ENCODE measurements at regions not wholly inside any gene's neighbourhood (a gene's known extent, or its start where the extent isn't known, plus 50 kb on each side); places are given as distances from the start of the nearest gene placed in this dataset.
A peak's percentile ranks its signal among the peaks of the same experiment; 100 is the strongest.
"Not testable (repeated sequence)": the region's sequence is repeated elsewhere in the genome, so short reads cannot be mapped to it uniquely, and the experiment has no call there.

- DNase-seq, result no peak
Measured at GRCh38 chr3:25844891-25845290, 55.0 kb downstream of the OXSM start.

GRCh38 chr3:25846282-25846681, 56.4 kb downstream of the OXSM start:
- no peak for DNase-seq

- no peak for DNase-seq
Measured at GRCh38 chr3:25849091-25849490, 59.2 kb downstream of the OXSM start.

- no peak for DNase-seq
Measured at GRCh38 chr3:25849641-25850385, 59.9 kb downstream of the OXSM start.

- not testable (repeated sequence) for DNase-seq
Measured at GRCh38 chr3:25851693-25852259, 61.9 kb downstream of the OXSM start.

- DNase-seq, result no peak
Measured at GRCh38 chr3:25854214-25854613, 64.3 kb downstream of the OXSM start.

GRCh38 chr3:25854635-25855034, 64.7 kb downstream of the OXSM start:
- DNase-seq, result no peak

GRCh38 chr3:25855266-25855784, 65.4 kb downstream of the OXSM start:
- no peak for DNase-seq

- DNase-seq, result peak in 1 of 2 experiments; percentile 35
Measured at GRCh38 chr3:25856902-25857518, 67.1 kb downstream of the OXSM start.

- DNase-seq, result no peak
Measured at GRCh38 chr3:25861566-25861965, 71.7 kb downstream of the OXSM start.

- peak in 1 of 2 experiments; percentile 38 for DNase-seq
Measured at GRCh38 chr3:25863011-25863415, 73.1 kb downstream of the OXSM start.

- DNase-seq, result peak in 1 of 2 experiments; percentile 17
Measured at GRCh38 chr3:25863416-25863959, 73.6 kb downstream of the OXSM start.

- no peak for DNase-seq
Measured at GRCh38 chr3:25870452-25870851, 80.6 kb downstream of the OXSM start.

- DNase-seq, result no peak
Measured at GRCh38 chr3:25872200-25872877, 82.4 kb downstream of the OXSM start.

- no peak for DNase-seq
Measured at GRCh38 chr3:25883492-25883891, 93.6 kb downstream of the OXSM start.

- DNase-seq, result no peak
Measured at GRCh38 chr3:25884981-25885380, 95.1 kb downstream of the OXSM start.

- no peak for DNase-seq
Measured at GRCh38 chr3:25885544-25885943, 95.7 kb downstream of the OXSM start.

- no peak for DNase-seq
Measured at GRCh38 chr3:25887907-25888306, 98.0 kb downstream of the OXSM start.

- DNase-seq, result no peak
Measured at GRCh38 chr3:25888892-25889524, 99.1 kb downstream of the OXSM start.

- no peak for DNase-seq
Measured at GRCh38 chr3:25889525-25889917, 99.6 kb downstream of the OXSM start.

- DNase-seq, result no peak
Measured at GRCh38 chr3:25894101-25894500, 104.2 kb downstream of the OXSM start.

- no peak for DNase-seq
Measured at GRCh38 chr3:25895031-25895430, 105.1 kb downstream of the OXSM start.

- DNase-seq, result no peak
Measured at GRCh38 chr3:25895443-25895842, 105.6 kb downstream of the OXSM start.
